ENCODE measurements at regions not wholly inside any gene's neighbourhood (a gene's known extent, or its start where the extent isn't known, plus 50 kb on each side); places are given as distances from the start of the nearest gene placed in this dataset.

DNA sequence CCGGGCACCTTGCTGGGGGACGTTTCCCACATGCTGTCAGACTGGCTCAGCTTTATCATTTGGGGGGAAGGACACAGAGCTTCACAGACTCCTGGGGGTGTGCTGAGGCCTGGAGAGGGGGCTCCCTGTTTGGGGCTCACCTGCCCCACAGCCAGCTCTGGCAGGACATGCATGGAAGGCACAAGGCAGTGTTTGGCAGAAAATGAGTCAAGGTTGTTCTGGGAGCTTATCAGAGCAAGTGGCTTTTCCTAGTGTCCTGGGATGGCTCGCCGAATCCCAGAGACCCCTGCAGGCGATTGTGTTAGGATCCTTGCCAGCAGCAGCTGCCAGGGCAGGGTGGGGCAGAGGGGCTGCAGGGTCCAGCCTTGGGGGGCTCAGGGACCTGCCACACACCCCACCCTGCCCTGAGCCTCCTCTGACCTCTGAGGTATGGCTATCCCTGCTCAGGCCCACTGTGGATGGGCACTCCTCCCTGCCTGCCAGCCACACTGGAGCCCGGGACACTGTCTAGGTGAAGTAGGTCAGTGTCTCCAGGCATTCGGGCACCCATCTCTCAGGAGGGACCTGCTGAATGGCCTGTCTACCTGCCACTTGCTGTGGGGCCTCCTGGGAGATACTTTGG, 1323.0 kb downstream of the BRD1 start:
- FAIRE-seq (no peak), DNase-seq (ENCODE audit: insufficient read length, low spot score) (no peak)
- TF ChIP-seq, protein P1, sequence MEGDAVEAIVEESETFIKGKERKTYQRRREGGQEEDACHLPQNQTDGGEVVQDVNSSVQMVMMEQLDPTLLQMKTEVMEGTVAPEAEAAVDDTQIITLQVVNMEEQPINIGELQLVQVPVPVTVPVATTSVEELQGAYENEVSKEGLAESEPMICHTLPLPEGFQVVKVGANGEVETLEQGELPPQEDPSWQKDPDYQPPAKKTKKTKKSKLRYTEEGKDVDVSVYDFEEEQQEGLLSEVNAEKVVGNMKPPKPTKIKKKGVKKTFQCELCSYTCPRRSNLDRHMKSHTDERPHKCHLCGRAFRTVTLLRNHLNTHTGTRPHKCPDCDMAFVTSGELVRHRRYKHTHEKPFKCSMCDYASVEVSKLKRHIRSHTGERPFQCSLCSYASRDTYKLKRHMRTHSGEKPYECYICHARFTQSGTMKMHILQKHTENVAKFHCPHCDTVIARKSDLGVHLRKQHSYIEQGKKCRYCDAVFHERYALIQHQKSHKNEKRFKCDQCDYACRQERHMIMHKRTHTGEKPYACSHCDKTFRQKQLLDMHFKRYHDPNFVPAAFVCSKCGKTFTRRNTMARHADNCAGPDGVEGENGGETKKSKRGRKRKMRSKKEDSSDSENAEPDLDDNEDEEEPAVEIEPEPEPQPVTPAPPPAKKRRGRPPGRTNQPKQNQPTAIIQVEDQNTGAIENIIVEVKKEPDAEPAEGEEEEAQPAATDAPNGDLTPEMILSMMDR (IDR thresholded peaks at IDR 0.05; ENCODE audit: insufficient read depth, missing control alignments): no peak

- FAIRE-seq: no peak
- TF ChIP-seq, protein P1 (IDR thresholded peaks at IDR 0.05; ENCODE audit: insufficient read depth, missing control alignments): no peak
- DNase-seq (ENCODE audit: insufficient read length, low spot score): no peak
Measured at GRCh38 chr22:48503876-48504275, 1323.8 kb downstream of the BRD1 start.

- FAIRE-seq (no peak), DNase-seq (ENCODE audit: insufficient read length, low spot score) (no peak)
- TF ChIP-seq, protein P1 (IDR thresholded peaks at IDR 0.05; ENCODE audit: insufficient read depth, missing control alignments): no peak
Measured at GRCh38 chr22:48503035-48503625, 1324.5 kb downstream of the BRD1 start.

DNA sequence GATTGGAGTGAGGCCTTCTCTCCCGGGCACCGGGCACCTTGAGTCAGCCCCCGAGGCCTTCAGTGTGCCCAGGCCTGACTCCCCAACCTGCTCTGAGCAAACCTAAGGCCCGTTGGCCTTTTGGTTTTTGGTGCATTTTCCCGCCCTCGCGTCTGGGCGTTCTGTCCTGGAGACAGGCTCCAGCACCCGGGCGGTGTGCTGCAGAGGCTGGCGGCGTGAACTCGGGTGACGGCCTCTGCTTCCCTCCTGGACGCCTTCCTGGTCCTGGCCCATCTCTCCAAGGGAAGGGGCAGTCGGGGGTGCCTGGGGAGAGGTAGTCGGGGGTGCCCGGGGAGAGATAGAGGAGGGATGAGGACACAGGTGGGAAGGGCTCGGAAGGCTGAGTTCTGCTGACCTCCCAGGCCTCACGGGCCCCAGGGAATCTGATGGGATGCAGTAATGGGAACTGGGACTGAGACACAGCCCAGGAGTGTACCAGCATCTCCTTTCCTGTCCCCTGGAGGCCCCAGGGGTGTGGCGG, 1326.4 kb downstream of the BRD1 start:
- DNase-seq (ENCODE audit: insufficient read length, low spot score) (no peak), FAIRE-seq (no peak)
- TF ChIP-seq, protein P1 (IDR thresholded peaks at IDR 0.05; ENCODE audit: insufficient read depth, missing control alignments): no peak

DNA sequence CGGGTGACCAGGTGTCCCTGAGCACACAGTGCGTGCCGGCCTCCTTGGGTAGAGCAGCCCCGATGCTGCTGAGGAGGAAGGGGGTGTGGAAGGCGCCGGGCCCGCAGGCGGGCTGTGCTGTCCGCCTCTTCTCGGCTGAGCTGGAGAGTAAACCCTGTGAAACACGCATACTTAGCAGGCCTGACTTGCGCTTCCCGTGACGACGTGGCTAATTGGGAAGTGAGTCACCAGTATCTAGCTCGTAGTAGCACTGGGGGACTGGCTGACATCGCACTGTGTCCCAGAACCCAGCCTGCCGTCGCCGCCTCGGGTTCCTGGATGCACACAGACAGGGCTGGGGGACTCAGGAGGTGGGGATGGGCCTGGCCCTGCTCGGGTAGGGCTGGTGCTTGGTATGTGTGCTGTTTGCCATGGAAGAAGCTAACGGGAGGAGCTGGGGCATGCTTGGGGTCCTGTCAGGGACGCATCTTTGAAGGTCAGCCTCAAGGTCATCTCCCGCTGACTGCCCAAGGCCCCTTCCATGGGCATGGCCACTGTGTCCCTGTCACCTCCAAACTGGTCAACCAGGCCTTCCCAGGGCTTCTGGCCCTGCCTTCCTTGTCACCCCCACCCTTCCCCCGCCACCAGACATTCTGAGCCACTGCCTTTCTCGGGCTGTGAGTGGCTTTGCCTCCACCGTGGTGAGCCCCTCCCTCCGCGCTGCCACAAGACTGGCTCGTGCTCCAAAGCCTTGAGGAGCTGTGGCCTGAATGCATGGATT, 1327.0 kb downstream of the BRD1 start:
- TF ChIP-seq, protein P1 (IDR thresholded peaks at IDR 0.05; ENCODE audit: insufficient read depth, missing control alignments): no peak
- FAIRE-seq: no peak
- no peak for DNase-seq (ENCODE audit: insufficient read length, low spot score)

GRCh38 chr22:48499456-48500425, 1327.9 kb downstream of the BRD1 start:
- no peak for DNase-seq (ENCODE audit: insufficient read length, low spot score)
- TF ChIP-seq, protein P1 (IDR thresholded peaks at IDR 0.05; ENCODE audit: insufficient read depth, missing control alignments): no peak
- FAIRE-seq: no peak

Data from D721Med (cell line).